GM21526 (cell line): ENCODE measurements at regions not wholly inside any gene's neighbourhood (a gene's known extent, or its start where the extent isn't known, plus 50 kb on each side); places are given as distances from the start of the nearest gene placed in this dataset.
"Not testable (repeated sequence)": the region's sequence is repeated elsewhere in the genome, so short reads cannot be mapped to it uniquely, and the experiment has no call there.

Experiments used
- ATAC-seq: cut with Tn5 transposase; IDR thresholded peaks from one replicate; pipeline ENCODE4 v1.9.1; 2021; ENCODE audit warnings: moderate library complexity; ENCODE audit not compliant: unreplicated experiment, low FRiP score

GRCh38 chr2:2495606-2496005 is 164.5 kb upstream of the MYT1L start:
- ATAC-seq = no peak

DNA sequence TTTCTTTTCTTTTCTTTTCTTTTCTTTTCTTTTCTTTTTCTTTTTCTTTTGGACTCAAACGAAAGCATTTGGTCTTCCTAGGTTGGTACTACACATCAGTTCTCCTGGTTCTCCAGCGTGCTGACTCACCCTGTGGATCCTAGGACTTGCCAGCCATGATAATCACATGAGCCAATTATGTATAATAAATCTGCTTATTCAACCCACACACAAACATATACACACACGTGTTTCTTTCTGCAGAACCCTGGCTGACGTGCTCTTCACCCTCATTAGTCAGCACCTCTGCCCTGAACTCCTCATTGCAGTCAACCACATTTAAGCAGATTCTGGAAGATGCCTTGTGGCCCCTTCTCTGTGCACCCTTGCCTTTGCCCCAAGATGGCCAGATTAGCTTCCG is 162.4 kb upstream of the MYT1L start:
- no peak for ATAC-seq

- ATAC-seq = no peak
Observed at GRCh38 chr2:2492800-2493199, 161.7 kb upstream of the MYT1L start.

- ATAC-seq = no peak
Observed at GRCh38 chr2:2491964-2492363, 160.9 kb upstream of the MYT1L start.

DNA sequence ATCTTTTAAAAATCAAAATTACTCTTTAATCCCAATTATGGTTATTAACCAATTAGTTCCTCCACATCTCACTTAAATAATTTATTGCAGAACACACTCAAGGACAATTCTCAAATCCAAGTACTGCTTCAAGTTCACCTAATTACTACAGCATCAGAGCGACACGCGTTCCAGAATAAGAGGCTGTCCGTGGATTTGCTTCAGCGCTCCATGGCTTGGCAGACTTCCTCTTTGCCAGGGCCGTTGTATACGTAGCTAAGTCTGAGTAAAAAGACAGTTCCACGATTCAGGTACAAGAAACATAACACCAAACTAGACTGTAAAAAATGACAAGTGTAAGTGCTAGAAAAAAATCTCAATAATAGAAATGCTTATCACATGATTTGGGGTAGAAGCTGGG is 153.2 kb upstream of the MYT1L start:
- ATAC-seq = no peak

DNA sequence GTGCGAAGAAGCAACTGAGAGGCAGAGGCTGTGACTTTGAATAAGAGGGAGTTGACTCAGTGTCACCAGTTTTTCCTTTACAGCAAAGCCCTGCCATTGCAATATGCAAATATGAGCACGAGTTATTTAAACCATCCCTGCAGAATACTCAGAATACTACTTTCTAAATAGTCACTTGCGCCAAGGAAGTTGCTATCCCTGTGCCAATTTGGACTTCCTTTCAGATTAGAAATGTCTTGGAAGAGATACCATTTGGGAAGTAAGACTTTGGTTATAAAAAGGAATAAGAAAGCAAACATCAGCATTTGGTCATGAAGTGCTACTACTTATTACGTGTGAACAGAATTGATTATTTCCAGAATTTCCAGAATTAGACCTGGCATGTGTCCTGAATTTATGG is 151.8 kb upstream of the MYT1L start:
- ATAC-seq = no peak

- ATAC-seq = no peak
Observed at GRCh38 chr2:2472881-2473280, 141.8 kb upstream of the MYT1L start.

DNA sequence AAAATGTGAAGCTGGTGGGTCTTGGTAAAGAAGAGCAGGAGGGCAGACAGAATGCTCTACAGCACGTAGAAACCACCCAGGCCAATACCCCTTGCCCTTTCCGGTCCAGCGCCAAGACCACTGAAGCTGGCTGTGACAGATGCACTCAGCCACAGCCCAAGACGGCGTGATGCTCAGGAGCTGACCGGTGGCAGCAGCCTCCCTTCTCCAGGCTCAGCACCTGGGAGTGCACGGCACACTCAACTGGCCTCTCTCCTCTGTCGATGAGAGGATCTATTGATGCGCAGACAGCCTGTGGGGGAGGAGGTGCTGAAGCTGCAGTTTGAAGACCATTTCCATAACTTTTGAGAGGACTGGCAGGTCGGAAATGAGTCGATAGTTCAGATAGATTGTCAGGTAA is 141.0 kb upstream of the MYT1L start:
- no peak for ATAC-seq

DNA sequence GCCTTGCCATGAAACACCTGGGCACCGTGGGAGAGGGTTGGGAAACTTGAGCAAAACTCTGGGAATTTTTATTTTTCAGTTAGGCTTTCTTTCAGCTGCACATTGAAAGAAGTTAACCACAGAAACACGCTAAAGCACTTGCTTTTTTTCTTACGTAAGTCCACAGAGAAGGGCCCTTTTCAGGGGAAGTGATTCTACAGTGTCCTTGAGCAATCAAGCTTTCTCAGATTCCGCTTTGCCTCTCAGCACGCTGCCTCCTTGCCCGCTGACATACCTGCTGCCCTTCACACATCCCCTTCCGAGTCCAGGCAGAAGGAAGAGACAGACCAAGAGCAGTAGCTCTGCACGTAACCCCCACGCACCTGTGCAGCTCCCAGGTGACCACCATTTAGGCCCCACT is 135.5 kb upstream of the MYT1L start:
- ATAC-seq = no peak

DNA sequence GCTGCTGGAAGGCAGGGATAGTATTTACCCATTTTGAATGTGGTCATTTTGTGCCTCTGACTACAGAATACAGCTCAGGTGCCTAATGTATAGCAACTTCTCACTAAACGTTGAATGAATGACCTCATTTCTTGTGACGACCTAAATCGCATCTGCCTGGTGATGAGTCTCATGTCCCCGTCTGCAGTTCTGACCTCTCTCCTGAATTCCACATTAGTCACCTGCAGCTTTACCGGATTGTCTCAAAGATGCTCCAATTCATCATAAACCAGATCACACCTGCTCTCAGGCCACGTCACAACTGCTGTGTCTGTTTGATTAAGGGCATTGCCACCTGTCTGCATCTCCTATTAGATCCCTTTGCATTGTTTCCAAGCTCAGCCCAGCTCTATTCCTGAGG is 133.6 kb upstream of the MYT1L start:
- no peak for ATAC-seq

GRCh38 chr2:2464094-2464493 is 133.0 kb upstream of the MYT1L start:
- no peak for ATAC-seq

GRCh38 chr2:2456721-2457120 is 125.6 kb upstream of the MYT1L start:
- no peak for ATAC-seq

- ATAC-seq = no peak
Observed at GRCh38 chr2:2455151-2455550, 124.1 kb upstream of the MYT1L start.

GRCh38 chr2:2452961-2453360 is 121.9 kb upstream of the MYT1L start:
- ATAC-seq = no peak

DNA sequence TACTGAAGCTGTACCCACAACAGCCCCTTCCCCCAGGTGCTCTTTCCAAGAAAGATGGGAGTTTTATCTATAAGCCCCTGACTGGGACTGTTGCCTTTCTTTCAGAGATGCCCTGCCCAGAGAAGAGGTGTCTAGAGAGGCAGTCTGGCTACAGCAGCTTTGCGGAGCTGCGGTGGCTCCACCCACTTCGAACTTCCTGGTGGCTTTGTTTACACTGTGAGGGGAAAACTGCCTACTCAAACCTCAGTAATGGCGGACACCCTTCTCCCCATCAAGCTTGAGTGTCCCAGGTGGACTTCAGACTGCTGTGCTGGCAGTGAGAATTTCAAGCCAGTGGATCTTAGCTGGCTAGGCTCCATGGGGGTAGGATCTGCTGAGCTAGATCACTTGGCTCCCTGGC is 120.2 kb upstream of the MYT1L start:
- ATAC-seq = not testable (repeated sequence)

DNA sequence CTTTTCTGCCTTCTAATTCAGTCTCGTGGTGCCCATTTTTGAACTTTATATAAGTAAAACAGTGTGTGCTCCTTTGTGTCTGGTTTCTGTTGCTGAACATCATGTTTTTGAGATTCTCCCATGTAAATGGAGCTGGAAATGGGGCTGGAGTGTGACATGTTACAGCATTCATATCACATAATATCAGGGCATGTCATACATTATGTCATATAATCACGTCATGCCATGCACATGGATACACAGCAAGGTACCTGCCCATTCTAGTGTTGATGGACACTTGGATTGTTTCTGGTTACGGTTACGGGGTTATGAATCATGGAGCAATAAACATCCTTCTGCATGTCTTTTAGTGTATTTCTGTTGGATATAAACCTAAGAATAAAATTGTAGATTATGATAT is 117.1 kb upstream of the MYT1L start:
- ATAC-seq = no peak

- no peak for ATAC-seq
Observed at GRCh38 chr2:2422621-2423020, 91.5 kb upstream of the MYT1L start.

- no peak for ATAC-seq
Observed at GRCh38 chr2:2413525-2413924, 82.5 kb upstream of the MYT1L start.

DNA sequence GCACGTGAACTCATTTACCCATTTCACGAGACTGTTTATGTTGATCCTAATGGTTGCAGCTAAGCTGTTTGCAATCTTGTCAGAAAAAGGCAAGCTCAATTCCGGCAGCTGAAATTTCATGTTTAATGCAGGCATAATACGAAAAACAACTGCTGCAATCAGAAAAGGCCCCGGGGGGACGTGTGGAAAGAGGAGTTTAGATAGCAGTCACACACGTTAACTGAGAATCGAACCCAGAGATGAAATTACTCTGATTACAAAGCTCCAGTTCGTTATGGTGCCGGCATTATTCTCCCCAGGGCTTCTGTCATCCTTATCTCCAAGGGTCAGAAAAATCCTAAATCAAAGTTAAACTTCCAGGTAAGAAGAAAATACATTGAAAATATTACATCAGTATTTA is 79.9 kb upstream of the MYT1L start:
- no peak for ATAC-seq

DNA sequence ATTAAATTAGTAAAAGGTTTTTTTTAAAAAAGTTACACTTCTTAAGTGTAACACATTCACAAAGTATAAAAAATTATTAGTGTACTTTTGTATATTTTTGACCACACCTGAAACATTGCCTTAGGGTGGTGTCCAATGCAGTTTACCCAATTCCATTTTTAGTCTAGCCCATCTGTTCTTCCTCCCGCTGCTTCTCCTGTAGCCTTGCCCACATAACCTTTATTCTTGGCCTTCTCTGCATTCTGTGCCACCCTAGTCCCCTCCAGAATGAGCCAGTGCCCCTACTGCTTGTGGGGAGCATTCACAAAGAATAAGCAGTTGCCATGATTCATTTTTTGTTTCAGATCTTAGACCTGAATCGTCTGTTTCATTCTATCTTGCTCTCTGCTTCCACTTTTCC is 78.4 kb upstream of the MYT1L start:
- ATAC-seq = no peak

DNA sequence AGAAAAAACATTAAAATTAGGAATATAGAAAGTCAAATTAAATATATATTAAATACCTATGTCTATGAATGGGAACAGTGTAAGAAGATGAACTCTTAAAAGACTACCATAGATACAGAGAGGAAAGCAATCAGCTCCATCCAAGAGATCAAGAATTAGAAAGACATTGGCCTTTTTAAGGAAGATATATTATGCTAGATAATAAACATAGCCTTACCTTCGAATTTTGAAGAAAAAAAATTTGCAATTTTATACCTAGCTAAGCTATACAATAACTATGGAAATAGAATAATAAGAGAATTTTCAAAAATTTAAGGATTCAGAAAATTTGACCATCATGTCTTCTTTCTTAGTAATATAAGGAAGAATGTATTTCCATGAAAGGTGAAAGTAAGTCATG is 74.7 kb upstream of the MYT1L start:
- no peak for ATAC-seq

- no peak for ATAC-seq
Observed at GRCh38 chr2:2400286-2401038, 69.4 kb upstream of the MYT1L start.

- no peak for ATAC-seq
Observed at GRCh38 chr2:2399396-2399795, 68.3 kb upstream of the MYT1L start.
